ENCODE measurements at regions not wholly inside any gene's neighbourhood (a gene's known extent, or its start where the extent isn't known, plus 50 kb on each side); places are given as distances from the start of the nearest gene placed in this dataset.

DNA sequence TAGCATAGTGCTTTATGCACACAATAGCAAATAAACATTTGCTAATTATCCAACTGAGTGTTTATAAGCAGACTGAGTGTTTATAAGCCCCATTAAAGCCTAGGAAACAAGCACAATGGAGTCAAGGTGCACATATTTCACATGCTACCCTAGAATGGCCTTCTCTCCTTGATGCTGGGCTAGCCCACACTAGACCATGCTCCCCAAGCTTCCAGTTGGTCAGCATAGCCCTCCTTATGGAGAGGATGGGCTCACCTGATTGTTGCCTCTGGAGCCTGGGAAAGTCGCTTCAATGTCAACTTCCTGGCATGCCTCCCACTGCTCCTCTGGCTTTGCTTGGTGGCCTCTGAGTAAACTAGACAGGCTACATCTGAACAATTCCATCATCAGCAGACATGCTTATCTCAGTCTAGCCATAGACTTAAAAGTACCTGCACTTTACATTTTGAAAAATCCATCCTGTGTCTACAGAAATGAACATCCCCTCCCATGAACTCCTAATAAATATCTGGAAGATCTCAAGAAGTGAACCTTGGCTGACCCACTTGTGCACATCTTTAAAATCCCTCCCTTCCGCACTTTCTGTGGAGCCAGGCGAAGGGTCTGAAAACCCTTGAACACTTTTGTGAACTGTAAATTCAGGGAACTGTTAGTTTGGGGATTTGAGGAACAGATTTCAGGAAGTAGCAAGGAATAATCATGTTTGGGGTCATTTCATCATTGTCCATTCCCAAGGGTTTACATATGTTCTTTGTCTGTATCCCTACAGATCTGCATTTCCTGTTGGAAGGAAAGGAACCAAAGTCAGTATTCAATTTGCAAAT is 486.6 kb downstream of the ARHGEF28 start:
- no peak for DNase-seq
- Mint-ChIP-seq H3K9me3 (ENCODE audit: low read depth, unreplicated experiment) (no peaks in the 10 kb centered on the region), H3K27ac (ENCODE audit: unreplicated experiment) (no peak overlapping the region), H3K4me3 (ENCODE audit: low read depth, unreplicated experiment) (no peak overlapping the region), H3K36me3 (ENCODE audit: insufficient read depth, unreplicated experiment) (no peaks in the 10 kb centered on the region), H3K4me1 (ENCODE audit: low read depth, unreplicated experiment) (no peaks in the 10 kb centered on the region), H3K27me3 (ENCODE audit: unreplicated experiment) (no peaks in the 10 kb centered on the region)
- intact Hi-C loops (cut with micrococcal nuclease; ENCODE audit: unreplicated experiment), result no loop called here
- BruUV-seq (replicated peaks), result no TSS peak
- TF ChIP-seq, protein P1, sequence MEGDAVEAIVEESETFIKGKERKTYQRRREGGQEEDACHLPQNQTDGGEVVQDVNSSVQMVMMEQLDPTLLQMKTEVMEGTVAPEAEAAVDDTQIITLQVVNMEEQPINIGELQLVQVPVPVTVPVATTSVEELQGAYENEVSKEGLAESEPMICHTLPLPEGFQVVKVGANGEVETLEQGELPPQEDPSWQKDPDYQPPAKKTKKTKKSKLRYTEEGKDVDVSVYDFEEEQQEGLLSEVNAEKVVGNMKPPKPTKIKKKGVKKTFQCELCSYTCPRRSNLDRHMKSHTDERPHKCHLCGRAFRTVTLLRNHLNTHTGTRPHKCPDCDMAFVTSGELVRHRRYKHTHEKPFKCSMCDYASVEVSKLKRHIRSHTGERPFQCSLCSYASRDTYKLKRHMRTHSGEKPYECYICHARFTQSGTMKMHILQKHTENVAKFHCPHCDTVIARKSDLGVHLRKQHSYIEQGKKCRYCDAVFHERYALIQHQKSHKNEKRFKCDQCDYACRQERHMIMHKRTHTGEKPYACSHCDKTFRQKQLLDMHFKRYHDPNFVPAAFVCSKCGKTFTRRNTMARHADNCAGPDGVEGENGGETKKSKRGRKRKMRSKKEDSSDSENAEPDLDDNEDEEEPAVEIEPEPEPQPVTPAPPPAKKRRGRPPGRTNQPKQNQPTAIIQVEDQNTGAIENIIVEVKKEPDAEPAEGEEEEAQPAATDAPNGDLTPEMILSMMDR (IDR thresholded peaks at IDR 0.05; ENCODE audit: unreplicated experiment), result no peak
- CTCF ChIA-PET, result no interaction called here

GRCh38 chr5:74111764-74112163 is 485.8 kb downstream of the ARHGEF28 start:
- Mint-ChIP-seq H3K4me1 (ENCODE audit: low read depth, unreplicated experiment) (no peaks in the 10 kb centered on the region), H3K4me3 (ENCODE audit: low read depth, unreplicated experiment) (no peak overlapping the region), H3K27ac (ENCODE audit: unreplicated experiment) (no peak overlapping the region), H3K9me3 (ENCODE audit: low read depth, unreplicated experiment) (no peaks in the 10 kb centered on the region), H3K27me3 (ENCODE audit: unreplicated experiment) (no peaks in the 10 kb centered on the region), H3K36me3 (ENCODE audit: insufficient read depth, unreplicated experiment) (no peaks in the 10 kb centered on the region)
- TF ChIP-seq, protein P1 (IDR thresholded peaks at IDR 0.05; ENCODE audit: unreplicated experiment), result no peak
- DNase-seq, result no peak
- intact Hi-C loops (cut with micrococcal nuclease; ENCODE audit: unreplicated experiment), result no loop called here
- CTCF ChIA-PET, result no interaction called here
- no TSS peak for BruUV-seq (replicated peaks)

DNA sequence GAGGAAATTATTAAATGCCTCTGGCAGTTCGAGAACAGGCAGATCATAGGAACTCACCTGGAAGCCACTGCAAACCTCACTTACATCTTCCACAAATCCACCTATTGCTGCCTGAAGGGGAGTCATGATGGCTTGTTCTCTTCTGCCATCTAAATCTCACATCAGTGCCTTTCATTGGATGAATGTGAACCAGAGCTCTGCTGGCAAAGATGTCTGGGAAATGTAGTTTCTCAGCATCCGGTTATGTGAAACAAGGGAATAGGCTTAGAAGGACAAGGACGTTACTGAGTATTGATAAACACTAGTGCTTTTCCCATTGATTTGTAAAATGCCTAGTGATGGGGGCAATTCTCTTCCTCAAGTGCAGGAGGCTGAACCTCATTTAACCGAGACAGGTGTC is 483.3 kb downstream of the ARHGEF28 start:
- H3K27ac Mint-ChIP-seq (ENCODE audit: unreplicated experiment), result no peak overlapping the region
- TF ChIP-seq, protein P1 (IDR thresholded peaks at IDR 0.05; ENCODE audit: unreplicated experiment), result no peak
- peaks cover 8% of the 10 kb centered on the region for H3K4me1 Mint-ChIP-seq (ENCODE audit: low read depth, unreplicated experiment)
- intact Hi-C loops (cut with micrococcal nuclease; ENCODE audit: unreplicated experiment), result no loop called here
- DNase-seq, result no peak
- no peaks in the 10 kb centered on the region for H3K36me3 Mint-ChIP-seq (ENCODE audit: insufficient read depth, unreplicated experiment)
- CTCF ChIA-PET, result no interaction called here
- BruUV-seq (replicated peaks), result no TSS peak
- no peaks in the 10 kb centered on the region for H3K9me3 Mint-ChIP-seq (ENCODE audit: low read depth, unreplicated experiment)
- no peaks in the 10 kb centered on the region for H3K27me3 Mint-ChIP-seq (ENCODE audit: unreplicated experiment)
- no peak overlapping the region for H3K4me3 Mint-ChIP-seq (ENCODE audit: low read depth, unreplicated experiment)

GRCh38 chr5:74107899-74108298 is 481.9 kb downstream of the ARHGEF28 start:
- CTCF ChIA-PET, result no interaction called here
- Mint-ChIP-seq H3K4me3 (ENCODE audit: low read depth, unreplicated experiment) (no peak overlapping the region), H3K4me1 (ENCODE audit: low read depth, unreplicated experiment) (peaks cover 17% of the 10 kb centered on the region), H3K27ac (ENCODE audit: unreplicated experiment) (no peak overlapping the region), H3K36me3 (ENCODE audit: insufficient read depth, unreplicated experiment) (no peaks in the 10 kb centered on the region), H3K27me3 (ENCODE audit: unreplicated experiment) (no peaks in the 10 kb centered on the region), H3K9me3 (ENCODE audit: low read depth, unreplicated experiment) (no peaks in the 10 kb centered on the region)
- intact Hi-C loops (cut with micrococcal nuclease; ENCODE audit: unreplicated experiment), result no loop called here
- DNase-seq, result no peak
- TF ChIP-seq, protein P1 (IDR thresholded peaks at IDR 0.05; ENCODE audit: unreplicated experiment), result no peak
- no TSS peak for BruUV-seq (replicated peaks)

Data from Calu3 (cell line).